B cell (primary cell): ENCODE measurements at regions not wholly inside any gene's neighbourhood (a gene's known extent, or its start where the extent isn't known, plus 50 kb on each side); places are given as distances from the start of the nearest gene placed in this dataset.
"Not testable (repeated sequence)": the region's sequence is repeated elsewhere in the genome, so short reads cannot be mapped to it uniquely, and the experiment has no call there.

Source experiments
- ATAC-seq: fragments of 200-7000 bp; cut with Tn5 transposase; one replicate; pipeline ENCODE4 v1.10.0; 2021; ENCODE audit warnings: low read depth, mild to moderate bottlenecking, moderate number of reproducible peaks, moderate library complexity
- CTCF ChIA-PET: fragments of 350-600 bp; sonication (Branson Sonifier 250); formaldehyde crosslinking; loops from one replicate; lab custom pipeline; 2021; ENCODE audit warnings: antibody characterized with exemption, inconsistent platforms; lab: Charles Lee
- POLR2A ChIA-PET: fragments of 350-600 bp; sonication (Branson Sonifier 250); formaldehyde crosslinking; loops from one replicate; lab custom pipeline; 2021; ENCODE audit warnings: antibody characterized with exemption; lab: Charles Lee
- DNase-seq: peaks from one replicate; pipeline ENCODE4 v3.0.0; 2013
- H2AFZ ChIP-seq: 2 replicates; pipeline ENCODE4 v1.6.1; 2012; ENCODE audit warnings: mild to moderate bottlenecking, low read depth, low read length; ENCODE audit not compliant: insufficient read depth, poor library complexity, severe bottlenecking
- H3K27ac ChIP-seq, 2 donors: 1 replicate in 1 of 2; 2 replicates in 1 of 2; pipeline ENCODE4 v1.5.1; 2012 to 2013; ENCODE audit warnings: low read length in 2 of 2, mild to moderate bottlenecking in 2 of 2, moderate library complexity in 1 of 2
- H3K27me3 ChIP-seq, 4 experiments: fragments of 200-600 bp in 1 of 4; sonication (generic) in 1 of 4; replicated peaks in 1 of 4; 1 replicate in 2 of 4; 2 replicates in 2 of 4; pipeline versions ENCODE4 v1.6.1 to v1.7.0; 2013 to 2016; ENCODE audit warnings: low read length in 3 of 4, mild to moderate bottlenecking in 2 of 4, mixed read lengths in 1 of 4, moderate library complexity in 1 of 4; ENCODE audit not compliant: insufficient read depth in 4 of 4, control insufficient read depth in 3 of 4; ENCODE audit errors: control extremely low read depth in 1 of 4
- H3K36me3 ChIP-seq, 2 experiments: replicated peaks in 1 of 2; 1 replicate in 1 of 2; 2 replicates in 1 of 2; pipeline versions ENCODE4 v1.6.1 to v1.7.1; 2013; ENCODE audit warnings: low read length in 1 of 2; ENCODE audit not compliant: insufficient read depth in 2 of 2, control insufficient read depth in 1 of 2; ENCODE audit errors: control extremely low read depth in 1 of 2, extremely low read depth in 1 of 2
- H3K4me1 ChIP-seq, 2 donors: fragments of 200-600 bp in 1 of 2; sonication (generic) in 1 of 2; 1 replicate in 1 of 2; 2 replicates in 1 of 2; pipeline versions ENCODE4 v1.5.1 to v1.6.1; 2013 to 2017; ENCODE audit warnings: low read length in 2 of 2; ENCODE audit not compliant: control insufficient read depth in 2 of 2, insufficient read depth in 2 of 2
- H3K4me2 ChIP-seq: replicated peaks from 2 replicates; pipeline ENCODE3; 2012; ENCODE audit warnings: mild to moderate bottlenecking, low read depth, low read length; ENCODE audit not compliant: poor library complexity, severe bottlenecking
- H3K4me3 ChIP-seq, 5 experiments: fragments of 200-600 bp in 1 of 5; sonication (generic) in 1 of 5; 1 replicate in 3 of 5; 2 replicates in 2 of 5; pipeline versions ENCODE4 v1.5.1 to v1.7.0; 2011 to 2016; ENCODE audit warnings: low read length in 4 of 5, mild to moderate bottlenecking in 4 of 5, low read depth in 2 of 5, control low read depth in 1 of 5, moderate library complexity in 1 of 5; ENCODE audit not compliant: insufficient read depth in 1 of 5; ENCODE audit errors: control extremely low read depth in 1 of 5, extremely low read depth in 1 of 5
- H3K79me2 ChIP-seq: fragments of 200-600 bp; sonication (generic); one replicate; pipeline ENCODE4 v1.6.0; 2016; ENCODE audit warnings: low read length; ENCODE audit not compliant: control insufficient read depth, insufficient read depth
- H3K9ac ChIP-seq: fragments of 200-600 bp; sonication (generic); 2 replicates; pipeline ENCODE4 v1.6.1; 2017; ENCODE audit warnings: mild to moderate bottlenecking, low read length, moderate library complexity
- H3K9me3 ChIP-seq, 3 donors: one replicate each; pipeline versions ENCODE4 v1.6.1 to v1.7.1; 2013; ENCODE audit warnings: low read length in 2 of 3; ENCODE audit not compliant: control insufficient read depth in 2 of 3, insufficient read depth in 1 of 3; ENCODE audit errors: control extremely low read depth in 1 of 3
- H4K20me1 ChIP-seq: 2 replicates; pipeline ENCODE4 v1.6.0; 2012; ENCODE audit warnings: mild to moderate bottlenecking, low read length; ENCODE audit not compliant: insufficient read depth, control insufficient read depth, poor library complexity, severe bottlenecking
- H3K27ac Mint-ChIP-seq: one replicate; pipeline ENCODE4 v1.8.0; 2021; ENCODE audit warnings: mixed read lengths
- H3K27me3 Mint-ChIP-seq: one replicate; pipeline ENCODE4 v1.8.0; 2021; ENCODE audit warnings: mixed read lengths
- H3K4me1 Mint-ChIP-seq: one replicate; pipeline ENCODE4 v1.8.0; 2021; ENCODE audit warnings: mixed read lengths
- H3K4me3 Mint-ChIP-seq: one replicate; pipeline ENCODE4 v1.8.0; 2021; ENCODE audit warnings: mixed read lengths
- H3K9me3 Mint-ChIP-seq: one replicate; pipeline ENCODE4 v1.8.0; 2022; ENCODE audit warnings: mixed read lengths; ENCODE audit not compliant: insufficient read depth
- EZH2 ChIP-seq: IDR thresholded peaks from 2 replicates; pipeline ENCODE4 v1.6.1; 2012; ENCODE audit warnings: borderline replicate concordance, low read depth, mild to moderate bottlenecking, moderate library complexity, low read length; ENCODE audit not compliant: insufficient read depth, poor library complexity, severe bottlenecking
- WGBS: methylation state at CpG from one replicate; pipeline ENCODE4 v1.1.5; 2013; ENCODE audit warnings: missing lambda C conversion rate; ENCODE audit not compliant: insufficient coverage; 5-methylcytosine and 5-hydroxymethylcytosine counted together
- intact Hi-C: fragments of 100-400 bp; cut with micrococcal nuclease; formaldehyde crosslinking; loops from one replicate; pipeline ENCODE4 v1.10.0; 2022
- TF ChIP-seq, protein P1 (sequence below): fragments of 200-600 bp; IDR thresholded peaks from one replicate; pipeline ENCODE4 v1.8.0; 2022; ENCODE audit warnings: antibody characterized with exemption, mild to moderate bottlenecking

DNA sequence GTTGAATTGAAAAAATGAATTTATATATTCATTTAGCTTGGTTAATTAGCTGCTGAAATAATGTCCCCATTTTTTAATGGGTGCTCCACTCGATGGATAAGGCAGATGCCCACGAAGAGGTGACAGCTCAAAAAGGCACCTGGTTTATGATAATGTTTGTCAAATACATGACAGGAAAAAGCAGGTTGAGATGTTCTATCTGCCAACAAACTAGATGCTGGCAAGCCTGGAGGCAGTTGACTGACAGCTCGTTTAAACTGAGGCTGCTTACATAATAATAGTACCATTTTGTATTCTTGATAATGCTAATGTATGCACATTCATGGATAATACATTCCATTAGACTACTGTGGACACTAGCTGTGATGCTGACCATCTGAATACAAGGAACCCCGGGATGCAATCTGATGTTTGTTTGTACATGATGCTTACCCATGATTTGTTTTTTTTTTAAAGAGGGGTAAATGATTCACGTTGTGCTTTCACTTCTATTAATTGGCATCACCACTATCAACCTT, 69.0 kb upstream of the GPR158 start:
- POLR2A ChIA-PET = no interaction called here
- no peak for DNase-seq
- Mint-ChIP-seq H3K4me1 (no peaks in the 10 kb centered on the region), H3K27ac (no peak overlapping the region), H3K9me3 (no peaks in the 10 kb centered on the region), H3K4me3 (no peak overlapping the region), H3K27me3 (peaks cover 8% of the 10 kb centered on the region)
- Histone ChIP-seq H3K27ac (no peak overlapping the region), H3K4me1 (no peaks in the 10 kb centered on the region), H3K4me3 (no peak overlapping the region), H3K4me2 (no peak overlapping the region), H3K27me3 (no peaks in the 10 kb centered on the region), H3K9me3 (peaks cover 0 to 4% (median 0%) of the 10 kb centered on the region in 3 donors), H3K9ac (no peak overlapping the region), H3K36me3 (no peaks in the 10 kb centered on the region), H4K20me1 (no peaks in the 10 kb centered on the region), H3K79me2 (no peaks in the 10 kb centered on the region), H2AFZ (no peak overlapping the region)
- CTCF ChIA-PET = interaction anchor here (1.5 kb wide), 1 partner anchor 8 kb away, joined by 4 read pairs; no protein-coding TSS in a partner anchor
- TF ChIP-seq, protein P1, sequence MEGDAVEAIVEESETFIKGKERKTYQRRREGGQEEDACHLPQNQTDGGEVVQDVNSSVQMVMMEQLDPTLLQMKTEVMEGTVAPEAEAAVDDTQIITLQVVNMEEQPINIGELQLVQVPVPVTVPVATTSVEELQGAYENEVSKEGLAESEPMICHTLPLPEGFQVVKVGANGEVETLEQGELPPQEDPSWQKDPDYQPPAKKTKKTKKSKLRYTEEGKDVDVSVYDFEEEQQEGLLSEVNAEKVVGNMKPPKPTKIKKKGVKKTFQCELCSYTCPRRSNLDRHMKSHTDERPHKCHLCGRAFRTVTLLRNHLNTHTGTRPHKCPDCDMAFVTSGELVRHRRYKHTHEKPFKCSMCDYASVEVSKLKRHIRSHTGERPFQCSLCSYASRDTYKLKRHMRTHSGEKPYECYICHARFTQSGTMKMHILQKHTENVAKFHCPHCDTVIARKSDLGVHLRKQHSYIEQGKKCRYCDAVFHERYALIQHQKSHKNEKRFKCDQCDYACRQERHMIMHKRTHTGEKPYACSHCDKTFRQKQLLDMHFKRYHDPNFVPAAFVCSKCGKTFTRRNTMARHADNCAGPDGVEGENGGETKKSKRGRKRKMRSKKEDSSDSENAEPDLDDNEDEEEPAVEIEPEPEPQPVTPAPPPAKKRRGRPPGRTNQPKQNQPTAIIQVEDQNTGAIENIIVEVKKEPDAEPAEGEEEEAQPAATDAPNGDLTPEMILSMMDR = no peak
- TF ChIP-seq EZH2 = no peak
- ATAC-seq = no peak
- intact Hi-C loops = no loop called here
- WGBS = 18% methylated on average over 2 of the region's 5 CpGs

- Histone ChIP-seq H2AFZ (no peak overlapping the region), H3K4me1 (no peaks in the 10 kb centered on the region), H3K4me2 (no peak overlapping the region), H3K9ac (no peak overlapping the region), H3K27ac (no peak overlapping the region), H3K4me3 (no peak overlapping the region), H3K27me3 (no peaks in the 10 kb centered on the region), H3K36me3 (no peaks in the 10 kb centered on the region), H4K20me1 (no peaks in the 10 kb centered on the region), H3K9me3 (peaks cover 0 to 4% (median 0%) of the 10 kb centered on the region in 3 donors), H3K79me2 (no peaks in the 10 kb centered on the region)
- H3K27me3 Mint-ChIP-seq = peaks cover 6% of the 10 kb centered on the region
- CTCF ChIA-PET = no interaction called here
- H3K4me3 Mint-ChIP-seq = no peak overlapping the region
- intact Hi-C loops = no loop called here
- no peaks in the 10 kb centered on the region for H3K4me1 Mint-ChIP-seq
- TF ChIP-seq, protein P1 = no peak
- TF ChIP-seq EZH2 = no peak
- no peaks in the 10 kb centered on the region for H3K9me3 Mint-ChIP-seq
- 100% methylated on average over 1 of the region's 2 CpGs for WGBS
- no peak for DNase-seq
- POLR2A ChIA-PET = no interaction called here
- H3K27ac Mint-ChIP-seq = no peak overlapping the region
- ATAC-seq = no peak
Measured at GRCh38 chr10:25107756-25108155, 67.0 kb upstream of the GPR158 start.

- POLR2A ChIA-PET, H3K27ac ChIP-seq: not testable (repeated sequence)
Measured at GRCh38 chr10:25109896-25110295, 64.9 kb upstream of the GPR158 start.

More at GRCh38 chr10:25109896-25110295, 64.9 kb upstream of the GPR158 start:
- H3K4me3 Mint-ChIP-seq, CTCF ChIA-PET, ATAC-seq, DNase-seq, H3K27ac Mint-ChIP-seq, H3K27me3 ChIP-seq, H3K4me3 ChIP-seq, H3K4me1 ChIP-seq, H4K20me1 ChIP-seq, intact Hi-C loops, H3K79me2 ChIP-seq, H3K9ac ChIP-seq, H3K9me3 ChIP-seq, H3K4me2 ChIP-seq, H3K4me1 Mint-ChIP-seq, H3K36me3 ChIP-seq, H2AFZ ChIP-seq, H3K9me3 Mint-ChIP-seq: not testable (repeated sequence)
- peaks cover 10% of the 10 kb centered on the region for H3K27me3 Mint-ChIP-seq
- 91% methylated on average over 7 of the region's 7 CpGs for WGBS
